Central memory CD4-positive, alpha-beta T cell (primary cell): ENCODE measurements at regions not wholly inside any gene's neighbourhood (a gene's known extent, or its start where the extent isn't known, plus 50 kb on each side); places are given as distances from the start of the nearest gene placed in this dataset.

Experiments
- DNase-seq: peaks from one replicate; pipeline ENCODE4 v3.0.0; 2022

DNA sequence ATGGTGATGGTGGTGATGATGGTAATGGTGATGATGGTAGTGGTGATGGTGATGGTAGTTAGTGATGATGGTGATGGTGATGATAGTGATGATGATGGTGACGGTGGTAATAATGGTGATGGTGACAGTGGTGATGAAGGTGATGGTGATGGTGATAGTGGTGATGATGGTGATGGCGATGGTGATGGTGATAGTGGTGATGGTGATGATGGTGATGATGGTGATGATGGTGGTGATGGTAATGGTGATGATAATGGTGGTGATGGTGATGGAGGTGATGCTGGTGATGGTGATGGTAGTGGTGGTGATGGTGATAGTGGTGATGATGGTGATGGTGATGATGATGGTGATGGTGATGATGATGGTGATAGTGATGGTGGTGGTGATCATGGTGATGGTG is 148.7 kb upstream of the TNRC6C start:
- DNase-seq, result no peak

DNA sequence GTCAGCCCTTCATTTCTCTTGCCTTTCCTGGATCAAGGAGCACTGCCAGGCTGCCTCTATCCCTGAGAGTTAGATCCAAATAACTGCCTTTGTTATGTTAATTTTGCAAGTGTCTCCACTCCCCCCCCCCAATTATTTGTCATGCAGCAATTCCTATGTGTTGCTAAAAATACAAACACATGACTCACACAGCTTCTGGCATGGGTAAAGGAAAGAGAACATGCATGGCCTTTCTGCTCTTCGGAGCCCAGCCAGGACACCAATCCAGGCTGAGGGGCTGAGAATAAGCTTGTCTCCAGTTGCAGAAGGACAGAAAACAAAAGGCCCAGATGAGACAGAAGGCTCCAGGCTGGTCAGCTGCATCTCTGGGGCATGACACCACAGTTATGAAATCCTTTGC is 148.0 kb upstream of the TNRC6C start:
- no peak for DNase-seq

DNA sequence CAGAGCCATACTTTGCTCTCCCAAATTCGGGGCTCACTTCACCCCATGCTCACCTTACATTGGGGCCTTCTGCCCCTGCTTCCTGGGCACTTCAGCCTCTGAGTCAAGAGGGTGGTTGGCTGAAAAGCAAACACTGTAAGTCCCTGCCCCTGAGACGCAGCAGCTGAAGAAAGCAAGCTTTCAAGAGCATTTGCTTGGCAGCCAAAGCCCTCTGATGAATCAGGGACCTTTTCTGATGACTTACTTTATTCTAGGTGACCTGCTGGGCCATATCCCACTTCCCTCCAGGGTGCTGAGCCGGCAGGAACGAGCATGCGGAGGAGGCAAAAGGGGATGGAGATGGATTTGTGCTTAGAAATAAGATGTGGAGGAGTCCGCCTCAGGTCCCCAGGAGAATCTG is 147.0 kb upstream of the TNRC6C start:
- no peak for DNase-seq

DNA sequence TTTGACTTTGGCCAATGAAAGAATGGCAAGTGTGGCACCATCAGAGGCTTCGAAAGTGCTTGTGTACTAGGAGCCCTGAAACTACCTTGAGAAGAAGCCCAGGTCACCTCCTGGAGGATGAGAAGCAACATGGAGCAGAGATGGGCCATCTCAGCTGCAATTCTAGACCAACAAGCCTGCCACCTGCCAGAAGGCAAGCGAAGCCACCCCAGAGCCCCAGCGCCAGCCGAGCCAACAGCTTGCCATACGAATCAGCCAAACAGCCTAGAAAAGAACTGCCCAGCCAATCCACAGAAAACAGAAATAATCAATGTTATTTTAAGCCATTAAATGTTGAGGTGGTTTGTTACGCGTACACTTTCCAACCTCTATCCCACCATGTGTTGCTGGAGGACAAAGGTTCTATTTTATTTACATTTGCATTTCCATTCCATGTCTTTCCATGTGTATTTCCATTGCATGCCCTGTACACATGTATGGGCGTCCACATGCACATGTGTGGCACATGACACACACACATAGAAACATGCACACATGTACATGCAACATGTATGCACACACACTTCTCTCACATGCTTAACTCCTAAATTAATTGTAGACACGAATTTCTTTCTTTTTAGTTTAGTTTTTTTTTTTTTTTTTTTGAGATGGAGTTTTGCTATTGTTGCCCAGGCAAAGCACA is 144.3 kb upstream of the TNRC6C start:
- no peak for DNase-seq

DNA sequence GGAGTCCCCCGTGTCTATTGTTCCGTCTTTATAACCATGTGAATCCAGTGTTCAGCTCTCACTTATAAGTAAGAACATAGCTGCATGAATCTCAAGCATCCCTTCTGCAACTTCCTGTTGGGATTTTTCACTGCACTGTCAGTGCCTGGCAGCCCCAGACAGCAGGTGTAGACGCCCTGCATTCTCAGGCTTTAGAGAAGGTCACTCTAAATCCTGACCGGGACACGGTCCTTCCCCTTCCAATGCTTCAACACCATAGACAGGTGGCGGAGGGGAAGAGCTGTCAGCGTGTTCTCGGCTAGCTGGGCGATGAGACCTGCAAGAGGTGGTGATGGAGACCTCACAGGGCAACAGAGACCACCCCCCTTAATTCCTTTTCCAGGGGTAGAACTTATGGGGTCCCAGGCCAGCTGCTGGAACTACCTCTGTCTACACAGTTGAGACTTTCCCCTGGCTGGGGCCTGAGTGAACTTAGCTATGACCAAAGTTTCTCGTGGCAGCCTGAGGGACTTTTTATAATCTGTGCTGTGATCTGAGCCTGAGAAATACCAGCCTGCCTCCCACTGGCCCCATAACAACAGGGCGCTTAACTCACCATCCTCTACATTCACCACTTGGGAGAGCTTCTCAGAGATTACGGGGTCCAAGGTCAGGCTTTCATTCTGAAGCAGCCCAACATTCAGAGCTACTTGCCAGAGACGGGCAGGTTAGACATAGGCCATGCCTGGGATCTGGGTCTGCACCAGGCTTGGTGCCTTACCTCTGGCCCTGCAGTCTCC is 143.2 kb upstream of the TNRC6C start:
- DNase-seq, result no peak

DNA sequence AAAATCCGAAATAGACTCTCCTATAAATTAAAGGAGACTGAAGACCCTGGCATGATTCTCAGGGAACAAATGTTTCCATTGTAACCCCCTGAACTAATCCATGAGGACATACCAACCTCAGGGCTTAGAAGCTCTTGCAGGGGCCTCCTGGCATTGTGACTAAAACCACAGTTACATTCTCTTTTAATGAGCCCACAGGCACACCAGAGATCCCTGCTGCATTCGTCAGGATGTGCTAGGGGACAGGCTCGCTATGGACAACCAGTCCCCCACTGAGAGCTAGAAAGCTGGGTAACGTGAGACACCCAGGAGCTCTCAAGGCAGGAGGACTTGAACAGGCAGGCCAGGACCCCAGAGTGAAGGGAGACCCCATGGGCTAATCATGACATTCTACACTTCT is 140.6 kb upstream of the TNRC6C start:
- no peak for DNase-seq

DNA sequence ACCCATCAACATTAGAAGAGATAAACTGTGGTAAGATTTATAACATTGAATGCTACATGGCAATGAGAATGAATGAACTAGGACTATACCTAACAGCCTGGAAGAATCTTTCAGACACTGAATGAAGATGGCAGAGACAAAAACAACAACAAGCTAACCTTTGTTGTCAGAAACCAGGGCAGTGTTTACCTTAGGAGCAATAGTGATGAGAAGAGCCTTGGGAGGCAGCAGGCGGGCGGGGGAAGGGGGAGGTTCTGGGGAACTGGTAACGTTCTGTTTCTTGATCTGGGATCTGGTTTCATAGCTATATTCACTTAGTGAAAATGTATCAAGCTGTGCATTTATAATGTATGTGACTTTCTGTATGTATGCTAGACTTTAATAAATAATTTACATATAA is 139.0 kb upstream of the TNRC6C start:
- DNase-seq, result no peak

DNA sequence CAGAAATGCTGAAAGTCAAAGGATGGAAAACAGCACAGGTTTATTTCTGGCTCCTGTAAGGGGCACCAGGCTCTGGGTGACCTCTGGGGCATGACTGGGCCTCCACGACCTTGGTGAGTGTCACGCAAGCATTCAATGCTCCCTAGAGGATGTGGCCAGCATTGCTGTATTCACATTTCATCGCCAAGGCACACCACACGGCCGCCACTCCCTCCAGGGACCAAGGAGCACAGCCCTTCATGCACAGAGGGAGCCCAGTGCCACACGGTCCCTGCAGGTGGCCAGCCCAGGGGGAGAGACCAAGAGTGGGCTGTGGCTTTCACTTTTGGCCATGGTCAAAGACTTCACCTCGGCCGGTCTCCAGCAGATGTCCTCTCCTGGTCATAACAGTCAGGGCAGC is 137.4 kb upstream of the TNRC6C start:
- DNase-seq, result no peak

DNA sequence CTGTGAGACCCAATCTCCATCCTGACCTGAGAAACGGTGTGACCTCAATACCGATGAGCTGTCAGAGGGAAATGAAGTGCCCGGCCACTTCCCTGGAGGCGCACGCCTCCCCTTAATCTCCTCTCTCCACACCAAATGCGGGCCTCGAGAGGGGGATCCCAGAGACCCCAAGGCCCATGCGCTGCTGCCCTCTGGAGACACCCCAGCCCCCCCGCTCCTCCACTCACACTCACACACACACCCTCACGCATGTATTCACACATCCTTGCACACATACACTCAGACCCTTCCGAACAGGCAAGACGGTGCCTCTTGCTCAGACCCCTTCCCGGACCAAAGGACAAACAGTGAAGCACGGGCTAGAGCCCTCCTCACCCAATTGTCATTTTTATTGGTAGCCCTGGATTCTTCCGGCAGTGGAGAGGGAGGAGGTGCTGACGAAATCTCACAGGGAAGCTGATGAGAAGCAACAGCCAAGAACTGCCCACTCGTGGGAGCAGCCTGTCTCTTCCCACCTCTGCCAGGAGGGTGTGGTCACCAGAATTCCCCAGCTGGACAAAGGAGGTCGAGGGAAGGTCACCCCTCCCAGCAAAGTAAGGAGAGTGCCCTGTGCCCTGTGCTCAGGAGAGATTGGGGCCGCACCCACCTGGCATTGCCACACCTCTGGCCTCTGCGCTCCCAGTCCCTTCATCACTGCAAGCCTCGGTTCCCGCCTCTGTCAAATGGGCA is 136.0 kb upstream of the TNRC6C start:
- no peak for DNase-seq

DNA sequence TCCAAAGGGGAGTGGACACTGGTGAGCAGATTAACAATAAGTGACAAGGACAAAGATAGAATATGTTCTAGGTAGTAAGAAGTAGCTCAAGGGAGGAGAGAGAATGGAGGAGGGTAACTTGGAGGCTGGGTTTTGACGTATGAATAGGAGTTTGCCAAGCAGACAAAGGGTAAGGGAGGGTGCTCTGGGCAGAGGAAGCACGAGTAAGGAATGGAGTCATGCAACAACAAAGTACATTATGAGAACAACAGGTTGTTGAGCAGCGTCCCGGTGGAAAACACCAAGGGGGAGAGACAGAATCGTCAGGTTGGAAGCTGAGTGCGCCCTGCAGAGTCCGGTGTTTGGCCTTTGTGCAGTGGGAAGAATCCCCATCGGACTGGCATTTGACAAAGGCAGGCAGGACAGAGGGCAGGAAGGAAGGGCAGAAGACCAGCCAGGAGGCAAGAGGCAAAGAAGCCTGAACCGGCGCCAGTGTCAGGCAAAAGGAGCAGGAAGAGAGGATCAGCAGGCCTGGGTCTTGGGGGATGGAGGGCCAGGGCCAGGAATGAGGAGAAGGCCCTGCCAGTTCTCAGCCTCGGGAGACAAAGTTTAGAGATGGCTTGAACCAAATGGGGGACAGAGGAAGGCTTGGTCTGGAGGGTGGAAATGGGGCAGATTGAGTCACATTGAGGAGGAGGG is 134.3 kb upstream of the TNRC6C start:
- no peak for DNase-seq

DNA sequence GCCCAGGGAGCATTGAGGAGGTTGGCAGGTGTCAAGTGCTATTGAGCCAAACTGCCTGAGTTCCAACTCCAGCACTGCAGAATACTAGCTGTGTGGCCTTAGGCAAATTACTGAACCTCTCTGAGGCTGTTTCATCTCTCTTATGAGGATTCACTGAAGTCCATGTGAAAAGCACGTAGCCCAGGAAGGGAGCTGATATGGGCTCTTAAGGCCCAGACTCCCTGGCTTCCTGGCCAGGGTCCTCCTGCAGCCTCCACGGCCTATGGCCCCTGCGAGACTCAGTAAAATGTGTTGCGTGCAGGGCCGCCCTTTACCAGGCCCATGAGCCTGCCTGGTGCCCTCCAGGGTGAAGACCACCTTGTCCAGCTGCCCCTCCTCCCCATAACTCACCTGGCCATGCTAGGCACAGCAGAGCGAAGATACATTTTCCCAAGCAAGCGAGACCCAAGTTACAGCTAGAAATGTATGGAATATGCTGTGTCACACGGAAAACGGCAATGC is 133.7 kb upstream of the TNRC6C start:
- no peak for DNase-seq

DNA sequence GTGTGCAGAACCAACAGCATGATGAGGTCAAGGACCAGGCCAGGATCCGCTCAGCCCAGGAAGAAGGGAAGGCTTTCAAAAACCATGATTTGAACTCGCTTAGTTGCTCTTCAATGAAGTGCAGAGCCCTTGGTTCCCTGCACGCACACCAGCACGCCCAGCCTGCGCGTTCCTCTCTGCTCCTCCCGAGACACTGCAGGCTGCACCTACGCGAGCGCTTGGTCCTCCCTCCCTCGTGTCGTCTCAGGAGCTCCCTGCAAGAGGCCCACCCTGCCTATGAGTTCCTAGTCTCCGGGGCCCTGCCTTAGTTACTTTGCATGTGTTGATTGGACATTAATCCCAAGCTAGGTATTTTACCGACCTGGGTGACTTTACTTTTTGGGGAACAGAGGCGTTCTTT is 132.9 kb upstream of the TNRC6C start:
- DNase-seq, result no peak

DNA sequence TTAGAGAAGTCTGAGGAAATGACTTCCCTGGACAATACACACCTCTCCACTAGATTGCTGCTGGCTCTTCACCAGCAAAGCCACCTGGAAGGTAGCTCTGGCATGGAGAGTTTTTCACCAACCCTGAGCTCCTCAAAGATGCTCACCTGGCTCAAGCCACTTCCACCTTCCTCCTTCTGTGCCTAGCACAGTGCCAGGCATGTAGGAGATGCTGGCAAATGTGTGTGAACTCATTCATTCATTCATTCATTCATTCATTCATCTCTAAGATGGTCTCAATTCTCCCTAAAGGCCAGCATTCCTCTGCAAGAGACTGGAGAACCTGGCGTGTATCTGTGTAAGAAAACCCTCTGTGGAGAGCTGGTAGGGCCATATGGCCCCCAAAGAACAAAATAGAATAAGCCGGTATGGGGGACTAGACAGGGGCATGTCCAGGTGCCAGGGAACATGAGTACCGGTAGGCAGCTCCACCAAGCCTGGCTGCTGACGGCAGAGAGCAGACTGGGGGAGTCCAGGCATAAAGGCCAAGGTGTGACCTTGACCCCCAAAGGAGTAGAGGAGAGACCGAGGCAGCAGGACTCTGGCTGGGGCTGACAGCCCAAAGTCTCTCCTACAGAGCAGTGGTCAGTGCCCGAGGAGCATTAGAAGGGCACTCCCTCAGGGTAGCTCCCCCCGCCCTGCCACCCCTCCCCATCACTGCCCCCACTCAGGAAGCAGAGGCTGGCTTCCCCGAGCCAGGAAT is 132.2 kb upstream of the TNRC6C start:
- DNase-seq, result no peak

DNA sequence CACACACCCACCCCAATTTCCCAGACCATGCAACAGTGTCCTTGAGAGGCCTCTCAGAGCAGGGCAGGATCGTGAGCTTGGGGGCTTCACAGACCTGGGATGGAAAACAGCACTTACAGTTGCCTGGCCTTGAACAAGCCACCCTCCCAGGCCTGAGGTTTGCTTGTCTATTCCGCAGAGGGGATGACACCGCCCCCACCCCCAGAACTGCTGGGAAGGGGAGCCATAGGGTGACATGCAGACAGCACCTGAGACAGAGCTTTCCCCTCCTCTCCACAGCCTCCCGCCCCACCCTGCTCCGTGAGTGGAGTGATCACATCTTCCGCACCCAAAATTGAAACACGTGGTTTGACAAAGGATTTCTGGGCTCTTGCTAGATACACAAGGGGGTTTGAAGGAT is 131.5 kb upstream of the TNRC6C start:
- no peak for DNase-seq

DNA sequence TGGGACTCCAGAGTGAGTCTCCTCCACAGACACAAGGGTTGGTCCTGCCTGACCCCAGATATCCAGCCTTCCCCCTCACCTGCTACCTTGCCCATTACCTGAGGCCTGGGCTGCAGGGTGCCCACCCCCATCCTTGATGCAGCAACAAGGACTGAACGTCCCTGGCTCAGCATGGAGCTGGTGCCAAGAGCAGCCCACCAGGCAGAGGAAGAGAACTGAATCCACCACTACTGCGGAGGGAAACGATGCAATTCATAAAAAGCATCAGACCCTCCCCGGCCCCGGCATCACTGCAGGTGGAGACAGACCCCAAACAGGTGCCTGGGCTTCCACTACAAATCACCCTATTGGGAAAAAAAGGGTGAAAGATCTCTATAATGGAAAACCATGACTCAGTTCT is 131.0 kb upstream of the TNRC6C start:
- no peak for DNase-seq

DNA sequence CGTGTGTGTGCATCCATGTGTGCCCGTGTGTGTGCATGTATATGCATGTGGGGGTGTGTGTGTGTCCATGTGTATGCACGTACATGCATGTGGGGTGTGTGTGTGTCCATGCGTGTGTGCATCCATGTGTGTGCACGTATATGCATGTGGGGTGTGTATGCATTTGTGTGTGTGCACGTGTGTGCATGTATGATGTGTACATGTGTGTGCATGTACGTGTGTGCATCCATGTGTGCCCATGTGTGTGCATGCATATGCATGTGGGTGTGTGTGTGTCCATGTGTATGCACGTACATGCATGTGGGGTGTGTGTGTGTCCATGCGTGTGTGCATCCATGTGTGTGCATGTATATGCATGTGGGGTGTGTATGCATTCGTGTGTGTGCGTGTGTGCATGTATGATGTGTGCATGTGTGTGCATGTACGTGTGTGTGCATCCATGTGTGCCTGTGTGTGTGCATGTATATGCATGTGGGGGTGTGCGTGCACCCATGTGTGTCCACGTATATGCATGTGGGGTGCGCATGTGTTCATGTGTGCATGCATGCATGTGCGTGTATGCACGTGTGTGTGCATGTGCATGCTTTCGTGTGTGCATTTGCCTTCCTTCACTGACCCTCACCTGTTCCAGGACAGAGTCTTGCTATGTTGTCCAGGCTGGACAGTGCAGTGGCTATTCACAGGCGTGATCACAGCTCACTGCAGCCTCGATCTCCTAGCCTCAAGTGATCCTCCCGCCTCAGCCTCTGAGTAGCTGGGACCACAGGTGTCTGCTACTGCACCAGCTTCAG is 129.6 kb upstream of the TNRC6C start:
- no peak for DNase-seq

DNA sequence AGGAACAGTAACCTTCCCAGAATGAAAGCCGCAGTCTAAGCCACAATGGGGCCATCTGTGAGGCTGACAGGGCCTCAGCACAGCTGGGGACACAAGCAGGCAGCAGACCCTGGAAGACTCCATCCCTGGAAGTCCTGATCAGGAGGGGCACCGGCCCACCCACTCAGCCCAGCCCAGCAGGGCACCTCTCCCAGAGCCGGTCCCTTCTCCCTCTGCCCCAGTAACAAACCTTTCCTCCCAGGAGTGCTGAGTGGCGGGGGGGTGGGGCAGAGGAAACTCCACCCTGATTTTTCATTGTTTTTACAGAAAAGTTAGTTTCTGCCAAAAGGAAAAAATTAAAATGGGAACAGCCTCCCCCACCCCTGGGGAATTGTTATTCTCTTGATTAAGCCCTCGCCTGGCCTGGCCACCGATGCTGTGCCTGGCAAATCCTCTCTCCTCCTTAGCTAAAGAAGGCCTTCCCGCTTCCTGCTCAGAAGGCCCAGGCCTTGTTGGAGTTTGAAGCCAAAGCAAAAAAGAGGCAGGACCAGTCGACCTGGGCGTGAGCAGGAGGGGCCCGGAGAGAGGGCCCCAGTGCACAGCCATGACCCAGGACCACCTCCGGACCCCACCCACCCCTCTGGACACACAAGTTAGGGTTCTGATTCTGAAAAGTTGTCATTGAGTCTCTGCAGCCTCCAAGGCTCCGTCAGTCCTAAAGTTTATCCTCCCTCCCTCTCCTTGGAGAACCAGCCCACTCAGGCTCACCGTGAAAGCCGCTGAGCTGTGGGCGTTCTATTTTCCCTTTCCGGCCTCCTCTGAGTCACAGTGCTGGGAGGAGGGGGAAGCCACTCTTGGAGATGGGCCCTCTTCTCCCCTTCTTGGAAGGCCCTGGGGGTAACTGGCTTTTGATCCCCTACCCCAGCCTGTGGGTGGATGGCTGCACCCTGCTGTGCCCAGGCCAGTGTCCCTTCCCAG is 128.4 kb upstream of the TNRC6C start:
- DNase-seq, result no peak

DNA sequence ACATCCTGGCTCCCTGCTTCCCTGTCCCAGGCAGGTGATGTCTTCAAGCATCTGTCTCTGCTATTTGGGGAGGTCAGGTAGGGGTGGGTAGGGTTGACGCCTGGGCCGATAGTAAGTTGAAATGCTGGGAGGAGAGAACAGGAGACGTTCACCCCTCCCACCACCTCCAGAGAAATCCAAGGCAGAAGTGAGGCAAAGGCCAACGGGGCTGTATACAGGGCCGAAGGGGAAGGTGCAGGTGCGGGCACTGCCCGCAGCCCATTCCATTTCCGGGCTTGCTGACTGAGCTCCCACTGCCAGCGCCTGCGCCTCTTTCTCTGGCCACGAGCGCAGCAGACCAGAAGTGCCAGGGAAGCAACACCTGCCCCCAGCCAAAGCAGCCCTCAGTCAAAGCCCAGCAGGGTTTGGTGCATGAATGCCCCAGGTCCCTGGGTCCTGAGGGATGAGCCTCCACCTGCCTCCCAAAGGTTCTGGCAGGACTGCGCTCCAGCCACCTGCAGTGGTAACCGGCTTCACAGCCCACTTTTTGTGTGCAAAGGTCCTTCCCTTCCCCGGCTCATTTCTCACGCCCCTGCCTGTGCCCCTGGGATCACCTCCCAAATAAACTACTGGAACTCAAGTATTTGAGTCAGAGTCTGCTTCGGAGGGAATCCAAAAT is 127.6 kb upstream of the TNRC6C start:
- DNase-seq, result no peak

DNA sequence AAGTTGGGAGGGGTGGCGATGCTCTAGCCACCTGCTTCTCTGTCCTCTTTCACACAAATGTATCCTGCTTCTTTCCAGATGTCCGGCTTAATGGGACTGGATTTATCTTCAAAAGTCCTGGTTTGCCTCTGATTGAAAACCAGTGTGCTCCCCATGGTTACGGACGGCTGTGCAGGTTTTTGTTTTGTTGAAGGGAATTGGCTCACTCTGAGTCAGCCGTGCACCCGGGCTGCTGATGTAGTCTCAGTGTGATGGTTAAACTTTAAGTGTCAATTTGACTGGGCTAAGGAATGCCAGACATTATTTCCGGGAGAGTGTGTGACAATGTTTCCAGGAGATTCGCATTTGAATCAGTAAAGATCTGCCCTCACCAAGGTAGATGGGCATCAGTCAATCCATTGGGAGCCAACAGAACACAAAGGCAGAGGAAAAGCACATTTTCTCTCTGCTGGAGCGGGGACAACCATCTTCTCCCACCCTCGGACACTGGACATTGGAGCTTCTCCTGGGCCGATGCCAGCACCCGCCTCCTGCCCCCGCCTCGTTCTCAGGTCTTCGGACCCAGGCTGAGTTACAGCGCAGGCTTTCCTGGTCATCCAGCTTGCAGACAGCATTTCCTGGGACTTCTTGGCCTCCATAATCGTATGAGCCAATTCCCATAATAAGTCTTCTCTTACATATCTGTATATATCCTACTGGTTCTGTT is 126.9 kb upstream of the TNRC6C start:
- no peak for DNase-seq
